ENCODE measurements at regions not wholly inside any gene's neighbourhood (a gene's known extent, or its start where the extent isn't known, plus 50 kb on each side); places are given as distances from the start of the nearest gene placed in this dataset.

- Histone ChIP-seq H3K4me2 (ENCODE audit: control insufficient read depth, extremely low read depth, insufficient read depth, low read depth, low read length) (peak overlapping the region; percentile 37), H2AFZ (ENCODE audit: control insufficient read depth, low read length) (peak overlapping the region; percentile 52), H3K4me3 (ENCODE audit: control insufficient read depth in 2 of 3, extremely low read depth in 1 of 3, insufficient read depth in 2 of 3, low read depth in 1 of 3, low read length in 3 of 3) (peak overlapping the region in 1 of 3 experiments; percentile 29), H3K4me1 (ENCODE audit: control insufficient read depth, extremely low read depth, insufficient read depth, low read length) (peaks cover 9% of the 10 kb centered on the region), H3K9me1 (ENCODE audit: control insufficient read depth, extremely low read depth, insufficient read depth, low read length) (no peaks in the 10 kb centered on the region), H3K36me3 (ENCODE audit: control insufficient read depth in 2 of 2, extremely low read depth in 1 of 2, insufficient read depth in 2 of 2, low read length in 2 of 2) (no peaks in the 10 kb centered on the region), H3K27me3 (ENCODE audit: control insufficient read depth, extremely low read depth, insufficient read depth, low read length) (no peaks in the 10 kb centered on the region), H3K9me3 (ENCODE audit: control insufficient read depth, low read depth, low read length) (no peaks in the 10 kb centered on the region), H3K27ac (ENCODE audit: control insufficient read depth, insufficient read depth, low read length) (peak overlapping the region; percentile 3), H3K79me2 (ENCODE audit: control insufficient read depth, insufficient read depth, low read length) (no peaks in the 10 kb centered on the region), H3K9ac (ENCODE audit: control insufficient read depth, extremely low read depth, insufficient read depth, low read length) (no peak overlapping the region), H4K20me1 (ENCODE audit: control insufficient read depth, extremely low read depth, insufficient read depth, low read length) (no peaks in the 10 kb centered on the region)
- DNase-seq (ENCODE audit: low read depth, low spot score) (peak; percentile 66), FAIRE-seq (peak; percentile 84)
- dilution Hi-C loops (cut with MboI; ENCODE audit: extremely low pct_ligation_motif_present, low sequenced_read_pairs) = no loop called here
- TF ChIP-seq, protein P1, sequence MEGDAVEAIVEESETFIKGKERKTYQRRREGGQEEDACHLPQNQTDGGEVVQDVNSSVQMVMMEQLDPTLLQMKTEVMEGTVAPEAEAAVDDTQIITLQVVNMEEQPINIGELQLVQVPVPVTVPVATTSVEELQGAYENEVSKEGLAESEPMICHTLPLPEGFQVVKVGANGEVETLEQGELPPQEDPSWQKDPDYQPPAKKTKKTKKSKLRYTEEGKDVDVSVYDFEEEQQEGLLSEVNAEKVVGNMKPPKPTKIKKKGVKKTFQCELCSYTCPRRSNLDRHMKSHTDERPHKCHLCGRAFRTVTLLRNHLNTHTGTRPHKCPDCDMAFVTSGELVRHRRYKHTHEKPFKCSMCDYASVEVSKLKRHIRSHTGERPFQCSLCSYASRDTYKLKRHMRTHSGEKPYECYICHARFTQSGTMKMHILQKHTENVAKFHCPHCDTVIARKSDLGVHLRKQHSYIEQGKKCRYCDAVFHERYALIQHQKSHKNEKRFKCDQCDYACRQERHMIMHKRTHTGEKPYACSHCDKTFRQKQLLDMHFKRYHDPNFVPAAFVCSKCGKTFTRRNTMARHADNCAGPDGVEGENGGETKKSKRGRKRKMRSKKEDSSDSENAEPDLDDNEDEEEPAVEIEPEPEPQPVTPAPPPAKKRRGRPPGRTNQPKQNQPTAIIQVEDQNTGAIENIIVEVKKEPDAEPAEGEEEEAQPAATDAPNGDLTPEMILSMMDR (optimal IDR thresholded peaks at IDR 0.05 in 1 of 3, IDR thresholded peaks at IDR 0.05 in 1 of 3, conservative IDR thresholded peaks at IDR 0.05 in 1 of 3; ENCODE audit: extremely low read depth in 1 of 3, insufficient read depth in 2 of 3, low read length in 3 of 3) = peak in 2 of 3 experiments; percentile 8 to 24
- no peak for TF ChIP-seq EZH2 (IDR thresholded peaks at IDR 0.05; ENCODE audit: low read length)
These were observed 1161.3 kb downstream of the C4orf33 start for GRCh38 chr4:130257271-130257670.

DNA sequence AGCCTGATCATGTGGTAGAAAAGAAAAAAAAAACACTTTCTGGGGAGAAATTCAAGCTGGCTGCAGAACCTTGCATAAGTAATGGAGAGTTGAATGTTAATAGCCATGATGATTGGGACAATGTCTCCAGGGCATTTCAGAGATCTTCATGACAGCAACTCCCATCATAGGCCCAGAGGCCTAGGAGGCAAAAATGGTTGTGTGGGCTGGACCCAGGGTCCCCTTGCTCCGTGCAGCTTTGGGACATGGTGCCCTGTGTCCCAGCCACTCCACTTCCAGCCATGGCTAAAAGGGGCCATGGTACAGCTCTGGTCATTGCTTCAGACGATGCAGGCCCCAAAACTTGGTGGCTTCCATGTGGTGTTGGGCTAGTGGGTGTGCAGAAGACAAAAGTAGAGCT lies 1170.9 kb downstream of the C4orf33 start:
- Histone ChIP-seq H3K4me1 (ENCODE audit: control insufficient read depth, extremely low read depth, insufficient read depth, low read length) (no peaks in the 10 kb centered on the region), H3K79me2 (ENCODE audit: control insufficient read depth, insufficient read depth, low read length) (no peaks in the 10 kb centered on the region), H3K9ac (ENCODE audit: control insufficient read depth, extremely low read depth, insufficient read depth, low read length) (no peak overlapping the region), H3K4me2 (ENCODE audit: control insufficient read depth, extremely low read depth, insufficient read depth, low read depth, low read length) (no peak overlapping the region), H2AFZ (ENCODE audit: control insufficient read depth, low read length) (no peak overlapping the region), H3K9me3 (ENCODE audit: control insufficient read depth, low read depth, low read length) (peaks cover 4% of the 10 kb centered on the region), H3K4me3 (ENCODE audit: control insufficient read depth in 2 of 3, extremely low read depth in 1 of 3, insufficient read depth in 2 of 3, low read depth in 1 of 3, low read length in 3 of 3) (no peak overlapping the region), H3K9me1 (ENCODE audit: control insufficient read depth, extremely low read depth, insufficient read depth, low read length) (no peaks in the 10 kb centered on the region), H3K27me3 (ENCODE audit: control insufficient read depth, extremely low read depth, insufficient read depth, low read length) (no peaks in the 10 kb centered on the region), H4K20me1 (ENCODE audit: control insufficient read depth, extremely low read depth, insufficient read depth, low read length) (no peaks in the 10 kb centered on the region), H3K36me3 (ENCODE audit: control insufficient read depth in 2 of 2, extremely low read depth in 1 of 2, insufficient read depth in 2 of 2, low read length in 2 of 2) (no peaks in the 10 kb centered on the region), H3K27ac (ENCODE audit: control insufficient read depth, insufficient read depth, low read length) (no peak overlapping the region)
- no peak for DNase-seq (ENCODE audit: low read depth, low spot score)
- FAIRE-seq = no peak
- TF ChIP-seq EZH2 (IDR thresholded peaks at IDR 0.05; ENCODE audit: low read length) = no peak
- TF ChIP-seq, protein P1 (optimal IDR thresholded peaks at IDR 0.05 in 1 of 3, IDR thresholded peaks at IDR 0.05 in 1 of 3, conservative IDR thresholded peaks at IDR 0.05 in 1 of 3; ENCODE audit: extremely low read depth in 1 of 3, insufficient read depth in 2 of 3, low read length in 3 of 3) = no peak
- dilution Hi-C loops (cut with MboI; ENCODE audit: extremely low pct_ligation_motif_present, low sequenced_read_pairs) = no loop called here
